ENCODE measurements at regions not wholly inside any gene's neighbourhood (a gene's known extent, or its start where the extent isn't known, plus 50 kb on each side); places are given as distances from the start of the nearest gene placed in this dataset.
"Not testable (repeated sequence)": the region's sequence is repeated elsewhere in the genome, so short reads cannot be mapped to it uniquely, and the experiment has no call there.

DNA sequence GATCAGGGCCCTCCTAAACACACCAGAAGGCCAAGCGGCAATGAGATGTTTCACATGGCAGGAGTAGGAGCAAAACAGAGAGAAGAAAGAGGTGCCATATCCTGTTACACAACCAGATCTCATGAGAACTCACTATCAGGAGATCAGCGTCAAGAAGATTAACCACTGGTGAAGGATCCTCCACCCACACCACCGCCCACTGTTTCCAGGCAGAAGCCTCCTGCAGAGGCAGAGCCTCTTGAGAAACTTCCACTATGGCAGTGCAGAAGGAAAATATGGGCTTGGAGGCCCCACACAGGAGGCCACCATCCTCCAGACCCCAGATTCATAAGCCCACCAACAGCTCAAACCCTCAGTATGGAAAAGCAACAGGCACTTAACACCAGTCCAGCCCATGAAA lies 106.9 kb upstream of the TEKT4 start:
- CTCF ChIA-PET; DNase-seq; H3K27me3 Mint-ChIP-seq; H3K9me3 Mint-ChIP-seq; H3K27ac Mint-ChIP-seq; POLR2A ChIA-PET; H3K4me3 Mint-ChIP-seq; H3K4me1 Mint-ChIP-seq; H3K36me3 Mint-ChIP-seq (ENCODE audit: low read depth): not testable (repeated sequence)

DNA sequence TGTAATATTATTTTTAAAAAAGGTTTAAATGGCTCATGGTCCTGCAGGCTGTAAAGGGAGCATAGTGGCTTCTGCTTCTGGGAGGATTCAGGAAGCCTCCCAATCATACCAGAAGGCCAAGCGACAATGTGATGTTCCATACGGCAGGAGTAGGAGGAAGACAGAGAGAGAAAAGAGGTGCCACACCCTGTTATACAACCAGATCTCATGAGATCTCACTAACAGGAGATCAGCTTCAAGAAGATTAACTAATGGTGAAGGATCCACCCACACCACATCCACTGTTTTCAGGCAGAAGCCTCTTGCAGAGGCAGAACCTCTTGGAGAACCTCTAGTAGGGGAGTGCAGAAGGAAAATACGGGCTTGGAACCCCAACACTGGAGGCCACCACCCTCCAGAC lies 103.9 kb upstream of the TEKT4 start:
- Mint-ChIP-seq H3K27ac (no peak overlapping the region), H3K9me3 (peaks cover 7% of the 10 kb centered on the region), H3K27me3 (no peaks in the 10 kb centered on the region), H3K4me3 (no peak overlapping the region), H3K36me3 (ENCODE audit: low read depth) (no peaks in the 10 kb centered on the region), H3K4me1 (peaks cover 3% of the 10 kb centered on the region)
- ChIA-PET POLR2A (no interaction called here), CTCF (no interaction called here)
- DNase-seq, result no peak

DNA sequence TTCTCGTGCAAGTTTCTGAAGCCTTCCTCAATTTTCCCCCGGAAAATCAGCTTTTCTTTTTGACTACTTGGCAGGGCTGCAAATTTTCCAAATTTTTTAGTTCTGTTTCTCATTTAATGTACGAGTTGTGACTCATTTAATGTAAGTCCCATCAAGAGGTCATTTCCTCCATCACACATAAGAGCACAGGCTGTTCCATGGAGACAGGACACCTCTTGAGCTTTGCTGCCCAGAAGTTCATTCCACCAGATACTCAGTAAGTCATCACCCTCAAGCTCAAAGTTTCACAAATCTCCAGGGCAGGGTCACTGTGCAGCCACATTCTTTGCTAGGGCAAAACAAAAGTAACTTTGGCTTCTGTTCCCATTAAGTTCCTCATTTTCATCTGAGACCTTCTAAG lies 101.5 kb upstream of the TEKT4 start:
- CTCF ChIA-PET, result no interaction called here
- no peaks in the 10 kb centered on the region for H3K36me3 Mint-ChIP-seq (ENCODE audit: low read depth)
- no peak for DNase-seq

DNA sequence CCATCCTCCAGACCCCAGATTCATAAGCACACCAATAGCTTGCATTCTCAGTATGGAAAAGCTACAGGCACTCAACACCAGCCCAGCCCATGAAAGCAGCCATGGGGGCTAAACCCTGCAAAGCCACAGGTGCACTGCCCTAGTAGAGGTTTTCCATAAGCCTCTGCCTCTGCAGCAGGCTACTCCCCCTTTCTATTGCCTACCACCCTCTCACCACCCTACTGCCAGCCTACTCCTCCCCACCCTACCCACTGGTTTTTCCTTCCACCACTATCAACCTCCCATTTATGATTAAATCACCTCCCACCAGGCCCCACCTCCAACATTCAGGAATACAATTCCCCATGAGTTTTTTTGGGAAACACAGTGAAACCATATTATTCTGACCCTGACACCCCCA lies 96.4 kb upstream of the TEKT4 start:
- H3K9me3 Mint-ChIP-seq, result no peaks in the 10 kb centered on the region
- ChIA-PET POLR2A (no interaction called here), CTCF (no interaction called here)
- H3K27me3 Mint-ChIP-seq, result peaks cover 8% of the 10 kb centered on the region
- H3K27ac Mint-ChIP-seq, result no peak overlapping the region
- no peaks in the 10 kb centered on the region for H3K36me3 Mint-ChIP-seq (ENCODE audit: low read depth)
- no peak overlapping the region for H3K4me3 Mint-ChIP-seq
- H3K4me1 Mint-ChIP-seq, result no peaks in the 10 kb centered on the region
- DNase-seq, result no peak

More for the DNA sequence above, 101.5 kb upstream of the TEKT4 start:
- Mint-ChIP-seq H3K4me1 (peaks cover 2% of the 10 kb centered on the region), H3K9me3 (no peaks in the 10 kb centered on the region), H3K4me3 (no peak overlapping the region), H3K27me3 (no peaks in the 10 kb centered on the region), H3K27ac (no peak overlapping the region)
- POLR2A ChIA-PET, result no interaction called here

DNA sequence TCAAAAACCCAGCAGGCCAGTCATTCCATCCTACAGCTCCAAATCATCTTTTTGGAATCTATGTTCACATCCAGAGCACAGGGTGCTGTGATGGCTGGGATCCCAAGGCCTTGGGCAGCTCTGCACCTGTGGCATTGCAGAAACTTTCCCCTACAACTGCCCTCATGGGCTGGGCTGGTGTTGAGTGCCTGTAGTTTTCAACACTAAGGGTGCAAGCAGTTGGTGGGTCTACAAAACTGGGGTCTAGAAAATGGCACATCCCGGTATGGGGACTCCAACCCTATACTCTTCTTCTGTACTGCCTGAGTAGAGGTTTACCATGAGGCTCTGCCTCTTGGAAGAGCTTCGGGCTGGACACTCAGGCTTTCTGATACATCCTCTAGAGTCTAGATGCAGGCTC lies 95.2 kb upstream of the TEKT4 start:
- CTCF ChIA-PET, result no interaction called here
- Mint-ChIP-seq H3K4me1 (no peaks in the 10 kb centered on the region), H3K27me3 (peaks cover 8% of the 10 kb centered on the region), H3K9me3 (no peaks in the 10 kb centered on the region), H3K4me3 (no peak overlapping the region), H3K27ac (no peak overlapping the region), H3K36me3 (ENCODE audit: low read depth) (no peaks in the 10 kb centered on the region)
- POLR2A ChIA-PET, result no interaction called here
- DNase-seq, result no peak

DNA sequence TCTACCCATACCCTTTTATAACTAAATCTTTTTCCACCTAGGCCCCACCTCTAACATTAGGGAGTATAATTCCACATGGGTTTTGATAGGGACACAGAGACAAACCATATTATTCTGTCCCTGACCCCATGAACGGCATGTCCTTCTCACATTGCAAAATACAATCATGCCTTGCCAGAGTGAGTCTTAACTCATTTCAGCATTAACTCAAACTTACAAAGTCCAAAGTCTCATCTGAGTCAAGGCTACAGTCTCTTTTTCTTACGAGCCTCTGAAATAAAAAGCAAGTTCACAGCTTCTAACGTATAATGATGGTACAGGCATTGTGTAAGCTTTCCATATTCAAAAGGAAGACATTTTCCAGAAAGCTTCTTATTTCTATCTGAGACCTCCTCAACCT lies 86.1 kb upstream of the TEKT4 start:
- POLR2A ChIA-PET, H3K4me1 Mint-ChIP-seq: not testable (repeated sequence)

DNA sequence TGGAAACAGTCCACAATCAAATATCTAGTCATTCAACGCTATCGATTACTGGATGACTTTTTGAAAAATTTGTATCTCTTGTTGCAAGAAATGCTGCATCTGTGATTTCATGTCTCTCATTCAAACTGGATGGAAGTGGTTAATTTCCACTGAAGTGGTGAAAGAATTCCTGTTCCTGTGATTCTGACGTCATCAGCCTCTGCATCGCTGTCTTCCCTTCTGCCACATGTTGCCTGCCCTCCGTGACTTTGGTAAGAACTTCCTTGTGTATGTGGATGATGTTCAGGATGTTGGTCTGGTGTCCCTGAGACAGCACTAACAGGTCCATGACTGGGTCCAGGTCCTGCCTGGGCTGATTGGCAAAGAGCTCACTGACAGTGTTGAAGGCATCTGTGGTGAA lies 84.8 kb upstream of the TEKT4 start:
- POLR2A ChIA-PET; H3K27ac Mint-ChIP-seq; CTCF ChIA-PET; H3K36me3 Mint-ChIP-seq (ENCODE audit: low read depth); H3K4me1 Mint-ChIP-seq; H3K4me3 Mint-ChIP-seq; H3K9me3 Mint-ChIP-seq; H3K27me3 Mint-ChIP-seq; DNase-seq: not testable (repeated sequence)

More for the DNA sequence above, 86.1 kb upstream of the TEKT4 start:
- H3K4me3 Mint-ChIP-seq; DNase-seq; H3K27ac Mint-ChIP-seq; H3K36me3 Mint-ChIP-seq (ENCODE audit: low read depth); H3K27me3 Mint-ChIP-seq; H3K9me3 Mint-ChIP-seq; CTCF ChIA-PET: not testable (repeated sequence)

DNA sequence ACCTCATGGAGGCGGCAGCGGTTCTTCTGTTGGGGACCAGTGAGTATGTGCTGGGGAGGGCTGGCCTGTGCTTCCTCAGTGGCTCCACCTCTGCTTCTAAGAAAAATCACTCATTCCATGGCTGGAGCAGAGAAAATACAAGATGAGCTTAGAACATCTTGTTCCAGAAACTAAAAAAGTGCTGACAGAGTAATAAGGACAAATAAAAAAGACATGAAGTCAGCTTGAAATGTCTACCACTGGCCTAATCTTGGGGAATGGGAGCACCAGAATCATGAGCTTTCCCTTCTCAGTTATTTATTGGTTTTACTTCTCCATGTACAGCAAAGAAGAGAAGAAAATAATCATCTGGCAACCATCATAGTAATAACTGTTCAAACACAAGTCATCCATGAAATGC lies 81.1 kb upstream of the TEKT4 start:
- CTCF ChIA-PET; H3K9me3 Mint-ChIP-seq; H3K36me3 Mint-ChIP-seq (ENCODE audit: low read depth); H3K4me1 Mint-ChIP-seq; POLR2A ChIA-PET; H3K4me3 Mint-ChIP-seq; DNase-seq; H3K27me3 Mint-ChIP-seq; H3K27ac Mint-ChIP-seq: not testable (repeated sequence)

DNA sequence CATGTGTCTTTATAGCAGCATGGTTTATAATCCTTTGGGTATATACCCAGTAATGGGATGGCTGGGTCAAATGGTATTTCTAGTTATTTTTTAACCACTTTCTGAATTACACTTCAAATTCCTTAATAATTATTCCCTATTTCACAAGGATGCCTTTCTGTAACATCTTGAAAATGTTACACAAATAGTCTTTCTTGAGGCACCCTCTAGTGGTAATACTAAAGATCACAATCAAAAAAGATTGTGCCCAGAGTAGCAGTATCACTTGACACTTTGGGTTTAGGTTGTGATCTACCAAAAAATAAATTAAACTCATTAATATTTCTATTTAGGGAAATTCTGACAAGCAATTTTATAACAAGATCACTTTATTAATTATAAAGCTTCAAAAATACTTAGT lies 74.0 kb upstream of the TEKT4 start:
- H3K27ac Mint-ChIP-seq; H3K4me1 Mint-ChIP-seq; POLR2A ChIA-PET; CTCF ChIA-PET; H3K4me3 Mint-ChIP-seq; DNase-seq; H3K9me3 Mint-ChIP-seq; H3K36me3 Mint-ChIP-seq (ENCODE audit: low read depth): not testable (repeated sequence)
- H3K27me3 Mint-ChIP-seq, result peaks cover 10% of the 10 kb centered on the region

All from activated CD4-positive, alpha-beta memory T cell treated with anti-CD3 and anti-CD28 coated beads, Interleukin-2, amount 10 ng/mL, durations not matched to agents 7 days and 5 days (primary cell).